ENCODE measurements at regions not wholly inside any gene's neighbourhood (a gene's known extent, or its start where the extent isn't known, plus 50 kb on each side); places are given as distances from the start of the nearest gene placed in this dataset.

DNA sequence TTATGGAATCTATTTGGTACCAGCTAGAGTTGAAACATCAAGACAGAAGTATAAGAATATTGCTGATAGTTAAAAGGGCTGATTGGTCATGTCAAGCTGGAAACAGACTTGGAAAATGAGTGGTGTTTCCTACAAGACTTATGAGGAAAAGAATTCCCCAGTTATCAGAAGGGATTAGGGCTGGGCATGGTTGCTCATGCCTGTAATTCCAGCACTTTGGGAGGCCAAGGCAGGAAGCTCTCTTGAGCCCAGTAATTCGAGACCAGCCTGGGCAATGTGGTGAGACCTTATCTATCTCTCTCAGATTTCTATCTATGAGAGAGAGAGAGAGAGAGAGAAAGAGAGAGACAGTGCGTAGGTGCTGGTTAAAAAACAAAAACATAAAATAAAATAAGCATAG, 139.5 kb upstream of the PMFBP1 start (continued):
- TF ChIP-seq, protein P1, sequence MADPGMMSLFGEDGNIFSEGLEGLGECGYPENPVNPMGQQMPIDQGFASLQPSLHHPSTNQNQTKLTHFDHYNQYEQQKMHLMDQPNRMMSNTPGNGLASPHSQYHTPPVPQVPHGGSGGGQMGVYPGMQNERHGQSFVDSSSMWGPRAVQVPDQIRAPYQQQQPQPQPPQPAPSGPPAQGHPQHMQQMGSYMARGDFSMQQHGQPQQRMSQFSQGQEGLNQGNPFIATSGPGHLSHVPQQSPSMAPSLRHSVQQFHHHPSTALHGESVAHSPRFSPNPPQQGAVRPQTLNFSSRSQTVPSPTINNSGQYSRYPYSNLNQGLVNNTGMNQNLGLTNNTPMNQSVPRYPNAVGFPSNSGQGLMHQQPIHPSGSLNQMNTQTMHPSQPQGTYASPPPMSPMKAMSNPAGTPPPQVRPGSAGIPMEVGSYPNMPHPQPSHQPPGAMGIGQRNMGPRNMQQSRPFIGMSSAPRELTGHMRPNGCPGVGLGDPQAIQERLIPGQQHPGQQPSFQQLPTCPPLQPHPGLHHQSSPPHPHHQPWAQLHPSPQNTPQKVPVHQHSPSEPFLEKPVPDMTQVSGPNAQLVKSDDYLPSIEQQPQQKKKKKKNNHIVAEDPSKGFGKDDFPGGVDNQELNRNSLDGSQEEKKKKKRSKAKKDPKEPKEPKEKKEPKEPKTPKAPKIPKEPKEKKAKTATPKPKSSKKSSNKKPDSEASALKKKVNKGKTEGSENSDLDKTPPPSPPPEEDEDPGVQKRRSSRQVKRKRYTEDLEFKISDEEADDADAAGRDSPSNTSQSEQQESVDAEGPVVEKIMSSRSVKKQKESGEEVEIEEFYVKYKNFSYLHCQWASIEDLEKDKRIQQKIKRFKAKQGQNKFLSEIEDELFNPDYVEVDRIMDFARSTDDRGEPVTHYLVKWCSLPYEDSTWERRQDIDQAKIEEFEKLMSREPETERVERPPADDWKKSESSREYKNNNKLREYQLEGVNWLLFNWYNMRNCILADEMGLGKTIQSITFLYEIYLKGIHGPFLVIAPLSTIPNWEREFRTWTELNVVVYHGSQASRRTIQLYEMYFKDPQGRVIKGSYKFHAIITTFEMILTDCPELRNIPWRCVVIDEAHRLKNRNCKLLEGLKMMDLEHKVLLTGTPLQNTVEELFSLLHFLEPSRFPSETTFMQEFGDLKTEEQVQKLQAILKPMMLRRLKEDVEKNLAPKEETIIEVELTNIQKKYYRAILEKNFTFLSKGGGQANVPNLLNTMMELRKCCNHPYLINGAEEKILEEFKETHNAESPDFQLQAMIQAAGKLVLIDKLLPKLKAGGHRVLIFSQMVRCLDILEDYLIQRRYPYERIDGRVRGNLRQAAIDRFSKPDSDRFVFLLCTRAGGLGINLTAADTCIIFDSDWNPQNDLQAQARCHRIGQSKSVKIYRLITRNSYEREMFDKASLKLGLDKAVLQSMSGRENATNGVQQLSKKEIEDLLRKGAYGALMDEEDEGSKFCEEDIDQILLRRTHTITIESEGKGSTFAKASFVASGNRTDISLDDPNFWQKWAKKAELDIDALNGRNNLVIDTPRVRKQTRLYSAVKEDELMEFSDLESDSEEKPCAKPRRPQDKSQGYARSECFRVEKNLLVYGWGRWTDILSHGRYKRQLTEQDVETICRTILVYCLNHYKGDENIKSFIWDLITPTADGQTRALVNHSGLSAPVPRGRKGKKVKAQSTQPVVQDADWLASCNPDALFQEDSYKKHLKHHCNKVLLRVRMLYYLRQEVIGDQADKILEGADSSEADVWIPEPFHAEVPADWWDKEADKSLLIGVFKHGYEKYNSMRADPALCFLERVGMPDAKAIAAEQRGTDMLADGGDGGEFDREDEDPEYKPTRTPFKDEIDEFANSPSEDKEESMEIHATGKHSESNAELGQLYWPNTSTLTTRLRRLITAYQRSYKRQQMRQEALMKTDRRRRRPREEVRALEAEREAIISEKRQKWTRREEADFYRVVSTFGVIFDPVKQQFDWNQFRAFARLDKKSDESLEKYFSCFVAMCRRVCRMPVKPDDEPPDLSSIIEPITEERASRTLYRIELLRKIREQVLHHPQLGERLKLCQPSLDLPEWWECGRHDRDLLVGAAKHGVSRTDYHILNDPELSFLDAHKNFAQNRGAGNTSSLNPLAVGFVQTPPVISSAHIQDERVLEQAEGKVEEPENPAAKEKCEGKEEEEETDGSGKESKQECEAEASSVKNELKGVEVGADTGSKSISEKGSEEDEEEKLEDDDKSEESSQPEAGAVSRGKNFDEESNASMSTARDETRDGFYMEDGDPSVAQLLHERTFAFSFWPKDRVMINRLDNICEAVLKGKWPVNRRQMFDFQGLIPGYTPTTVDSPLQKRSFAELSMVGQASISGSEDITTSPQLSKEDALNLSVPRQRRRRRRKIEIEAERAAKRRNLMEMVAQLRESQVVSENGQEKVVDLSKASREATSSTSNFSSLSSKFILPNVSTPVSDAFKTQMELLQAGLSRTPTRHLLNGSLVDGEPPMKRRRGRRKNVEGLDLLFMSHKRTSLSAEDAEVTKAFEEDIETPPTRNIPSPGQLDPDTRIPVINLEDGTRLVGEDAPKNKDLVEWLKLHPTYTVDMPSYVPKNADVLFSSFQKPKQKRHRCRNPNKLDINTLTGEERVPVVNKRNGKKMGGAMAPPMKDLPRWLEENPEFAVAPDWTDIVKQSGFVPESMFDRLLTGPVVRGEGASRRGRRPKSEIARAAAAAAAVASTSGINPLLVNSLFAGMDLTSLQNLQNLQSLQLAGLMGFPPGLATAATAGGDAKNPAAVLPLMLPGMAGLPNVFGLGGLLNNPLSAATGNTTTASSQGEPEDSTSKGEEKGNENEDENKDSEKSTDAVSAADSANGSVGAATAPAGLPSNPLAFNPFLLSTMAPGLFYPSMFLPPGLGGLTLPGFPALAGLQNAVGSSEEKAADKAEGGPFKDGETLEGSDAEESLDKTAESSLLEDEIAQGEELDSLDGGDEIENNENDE (IDR thresholded peaks at IDR 0.05; ENCODE audit: insufficient replicate concordance, low read length) = no peak
- TF ChIP-seq SAP30 (IDR thresholded peaks at IDR 0.05; ENCODE audit: insufficient read depth, insufficient replicate concordance, low read length) (no peak), TEAD4 (IDR thresholded peaks at IDR 0.05; ENCODE audit: low read depth, low read length) (no peak), CBX5 (IDR thresholded peaks at IDR 0.05; ENCODE audit: low read depth, low read length) (no peak), TAF7 (optimal IDR thresholded peaks at IDR 0.05; ENCODE audit: borderline replicate concordance, low read depth, low read length) (no peak), EZH2 (IDR thresholded peaks at IDR 0.05; ENCODE audit: low read depth, low read length, severe bottlenecking) (no peak), POU5F1 (IDR thresholded peaks at IDR 0.05; ENCODE audit: low read depth, low read length) (no peak), NANOG (IDR thresholded peaks at IDR 0.05; ENCODE audit: insufficient read depth, low read depth, low read length, poor library complexity, severe bottlenecking) (no peak), EP300 (IDR thresholded peaks at IDR 0.05; ENCODE audit: borderline replicate concordance in 1 of 2, low read depth in 2 of 2, low read length in 2 of 2) (no peak), NRF1 (IDR thresholded peaks at IDR 0.05; ENCODE audit: low read depth, low read length) (no peak)
